B cell (primary cell): ENCODE measurements at regions not wholly inside any gene's neighbourhood (a gene's known extent, or its start where the extent isn't known, plus 50 kb on each side); places are given as distances from the start of the nearest gene placed in this dataset.

Experiments used
- ATAC-seq: fragments of 200-7000 bp; cut with Tn5 transposase; one replicate; pipeline ENCODE4 v1.10.0; 2021; ENCODE audit warnings: low read depth, mild to moderate bottlenecking, moderate number of reproducible peaks, moderate library complexity
- CTCF ChIA-PET: fragments of 350-600 bp; sonication (Branson Sonifier 250); formaldehyde crosslinking; loops from one replicate; lab custom pipeline; 2021; ENCODE audit warnings: antibody characterized with exemption, inconsistent platforms; lab: Charles Lee
- POLR2A ChIA-PET: fragments of 350-600 bp; sonication (Branson Sonifier 250); formaldehyde crosslinking; loops from one replicate; lab custom pipeline; 2021; ENCODE audit warnings: antibody characterized with exemption; lab: Charles Lee
- DNase-seq: peaks from one replicate; pipeline ENCODE4 v3.0.0; 2013
- H2AFZ ChIP-seq: 2 replicates; pipeline ENCODE4 v1.6.1; 2012; ENCODE audit warnings: mild to moderate bottlenecking, low read depth, low read length; ENCODE audit not compliant: insufficient read depth, poor library complexity, severe bottlenecking
- H3K27ac ChIP-seq, 2 donors: 1 replicate in 1 of 2; 2 replicates in 1 of 2; pipeline ENCODE4 v1.5.1; 2012 to 2013; ENCODE audit warnings: low read length in 2 of 2, mild to moderate bottlenecking in 2 of 2, moderate library complexity in 1 of 2
- H3K27me3 ChIP-seq, 4 experiments: fragments of 200-600 bp in 1 of 4; sonication (generic) in 1 of 4; replicated peaks in 1 of 4; 1 replicate in 2 of 4; 2 replicates in 2 of 4; pipeline versions ENCODE4 v1.6.1 to v1.7.0; 2013 to 2016; ENCODE audit warnings: low read length in 3 of 4, mild to moderate bottlenecking in 2 of 4, mixed read lengths in 1 of 4, moderate library complexity in 1 of 4; ENCODE audit not compliant: insufficient read depth in 4 of 4, control insufficient read depth in 3 of 4; ENCODE audit errors: control extremely low read depth in 1 of 4
- H3K36me3 ChIP-seq, 2 experiments: replicated peaks in 1 of 2; 1 replicate in 1 of 2; 2 replicates in 1 of 2; pipeline versions ENCODE4 v1.6.1 to v1.7.1; 2013; ENCODE audit warnings: low read length in 1 of 2; ENCODE audit not compliant: insufficient read depth in 2 of 2, control insufficient read depth in 1 of 2; ENCODE audit errors: control extremely low read depth in 1 of 2, extremely low read depth in 1 of 2
- H3K4me1 ChIP-seq, 2 donors: fragments of 200-600 bp in 1 of 2; sonication (generic) in 1 of 2; 1 replicate in 1 of 2; 2 replicates in 1 of 2; pipeline versions ENCODE4 v1.5.1 to v1.6.1; 2013 to 2017; ENCODE audit warnings: low read length in 2 of 2; ENCODE audit not compliant: control insufficient read depth in 2 of 2, insufficient read depth in 2 of 2
- H3K4me2 ChIP-seq: replicated peaks from 2 replicates; pipeline ENCODE3; 2012; ENCODE audit warnings: mild to moderate bottlenecking, low read depth, low read length; ENCODE audit not compliant: poor library complexity, severe bottlenecking
- H3K4me3 ChIP-seq, 5 experiments: fragments of 200-600 bp in 1 of 5; sonication (generic) in 1 of 5; 1 replicate in 3 of 5; 2 replicates in 2 of 5; pipeline versions ENCODE4 v1.5.1 to v1.7.0; 2011 to 2016; ENCODE audit warnings: low read length in 4 of 5, mild to moderate bottlenecking in 4 of 5, low read depth in 2 of 5, control low read depth in 1 of 5, moderate library complexity in 1 of 5; ENCODE audit not compliant: insufficient read depth in 1 of 5; ENCODE audit errors: control extremely low read depth in 1 of 5, extremely low read depth in 1 of 5
- H3K79me2 ChIP-seq: fragments of 200-600 bp; sonication (generic); one replicate; pipeline ENCODE4 v1.6.0; 2016; ENCODE audit warnings: low read length; ENCODE audit not compliant: control insufficient read depth, insufficient read depth
- H3K9ac ChIP-seq: fragments of 200-600 bp; sonication (generic); 2 replicates; pipeline ENCODE4 v1.6.1; 2017; ENCODE audit warnings: mild to moderate bottlenecking, low read length, moderate library complexity
- H3K9me3 ChIP-seq, 3 donors: one replicate each; pipeline versions ENCODE4 v1.6.1 to v1.7.1; 2013; ENCODE audit warnings: low read length in 2 of 3; ENCODE audit not compliant: control insufficient read depth in 2 of 3, insufficient read depth in 1 of 3; ENCODE audit errors: control extremely low read depth in 1 of 3
- H4K20me1 ChIP-seq: 2 replicates; pipeline ENCODE4 v1.6.0; 2012; ENCODE audit warnings: mild to moderate bottlenecking, low read length; ENCODE audit not compliant: insufficient read depth, control insufficient read depth, poor library complexity, severe bottlenecking
- H3K27ac Mint-ChIP-seq: one replicate; pipeline ENCODE4 v1.8.0; 2021; ENCODE audit warnings: mixed read lengths
- H3K27me3 Mint-ChIP-seq: one replicate; pipeline ENCODE4 v1.8.0; 2021; ENCODE audit warnings: mixed read lengths
- H3K4me1 Mint-ChIP-seq: one replicate; pipeline ENCODE4 v1.8.0; 2021; ENCODE audit warnings: mixed read lengths
- H3K4me3 Mint-ChIP-seq: one replicate; pipeline ENCODE4 v1.8.0; 2021; ENCODE audit warnings: mixed read lengths
- H3K9me3 Mint-ChIP-seq: one replicate; pipeline ENCODE4 v1.8.0; 2022; ENCODE audit warnings: mixed read lengths; ENCODE audit not compliant: insufficient read depth
- CTCF ChIP-seq: fragments of 200-600 bp; IDR thresholded peaks from one replicate; pipeline ENCODE4 v1.8.0; 2022; ENCODE audit warnings: antibody characterized with exemption, mild to moderate bottlenecking
- EZH2 ChIP-seq: IDR thresholded peaks from 2 replicates; pipeline ENCODE4 v1.6.1; 2012; ENCODE audit warnings: borderline replicate concordance, low read depth, mild to moderate bottlenecking, moderate library complexity, low read length; ENCODE audit not compliant: insufficient read depth, poor library complexity, severe bottlenecking
- WGBS: methylation state at CpG from one replicate; pipeline ENCODE4 v1.1.5; 2013; ENCODE audit warnings: missing lambda C conversion rate; ENCODE audit not compliant: insufficient coverage; 5-methylcytosine and 5-hydroxymethylcytosine counted together
- intact Hi-C: fragments of 100-400 bp; cut with micrococcal nuclease; formaldehyde crosslinking; loops from one replicate; pipeline ENCODE4 v1.10.0; 2022

- no peaks in the 10 kb centered on the region for H3K36me3 ChIP-seq
- no peak overlapping the region for H3K27ac ChIP-seq
- no peaks in the 10 kb centered on the region for H3K4me1 Mint-ChIP-seq
- intact Hi-C loops = no loop called here
- H4K20me1 ChIP-seq = no peaks in the 10 kb centered on the region
- H3K4me1 ChIP-seq = no peaks in the 10 kb centered on the region
- no peak for ATAC-seq
- H3K4me3 ChIP-seq = no peak overlapping the region
- H3K27ac Mint-ChIP-seq = no peak overlapping the region
- CTCF ChIA-PET = no interaction called here
- peaks cover 0 to 8% (median under 1%) of the 10 kb centered on the region in 4 experiments for H3K27me3 ChIP-seq
- POLR2A ChIA-PET = no interaction called here
- H3K4me3 Mint-ChIP-seq = no peak overlapping the region
- no peak overlapping the region for H3K4me2 ChIP-seq
- no peak for DNase-seq
- no peak overlapping the region for H3K9ac ChIP-seq
- H3K9me3 ChIP-seq = no peaks in the 10 kb centered on the region
- H3K79me2 ChIP-seq = no peaks in the 10 kb centered on the region
- no peaks in the 10 kb centered on the region for H3K9me3 Mint-ChIP-seq
- H3K27me3 Mint-ChIP-seq = peaks cover 28% of the 10 kb centered on the region
- TF ChIP-seq EZH2 (no peak), CTCF (no peak)
- H2AFZ ChIP-seq = no peak overlapping the region
- no CpG with 5 or more reads among the region's 4 CpGs for WGBS
These were observed 401.7 kb upstream of the HS6ST1 start for GRCh38 chr2:128720080-128721022.

GRCh38 chr2:128721096-128721495 lies 402.4 kb upstream of the HS6ST1 start:
- no peak for DNase-seq
- Mint-ChIP-seq H3K4me1 (no peaks in the 10 kb centered on the region), H3K27me3 (peaks cover 20% of the 10 kb centered on the region), H3K4me3 (no peak overlapping the region), H3K27ac (no peak overlapping the region), H3K9me3 (no peaks in the 10 kb centered on the region)
- Histone ChIP-seq H3K9me3 (no peaks in the 10 kb centered on the region), H2AFZ (no peak overlapping the region), H3K27me3 (peaks cover 0 to 3% (median 0%) of the 10 kb centered on the region in 4 experiments), H3K4me1 (no peaks in the 10 kb centered on the region), H3K36me3 (no peaks in the 10 kb centered on the region), H4K20me1 (no peaks in the 10 kb centered on the region), H3K4me3 (no peak overlapping the region), H3K9ac (no peak overlapping the region), H3K4me2 (no peak overlapping the region), H3K79me2 (no peaks in the 10 kb centered on the region), H3K27ac (no peak overlapping the region)
- ChIA-PET POLR2A (no interaction called here), CTCF (no interaction called here)
- TF ChIP-seq EZH2 (no peak), CTCF (no peak)
- 100% methylated on average over 1 of the region's 2 CpGs for WGBS
- intact Hi-C loops = no loop called here
- ATAC-seq = no peak
